GM18951 (cell line): ENCODE measurements at regions not wholly inside any gene's neighbourhood (a gene's known extent, or its start where the extent isn't known, plus 50 kb on each side); places are given as distances from the start of the nearest gene placed in this dataset.

ENCODE experiments used
- POLR2A ChIP-seq: IDR thresholded peaks from 4 replicates; pipeline ENCODE4 v1.6.1; 2011; ENCODE audit warnings: mild to moderate bottlenecking; ENCODE audit not compliant: insufficient read length, insufficient read depth; ENCODE audit errors: extremely low read depth
- in situ Hi-C: fragments of 300-500 bp; cut with MboI; formaldehyde crosslinking; loops from one replicate; pipeline ENCODE4 v1.12.0; 2022; ENCODE audit warnings: low sequenced_read_pairs, mixed read lengths, inconsistent platforms; ENCODE audit not compliant: unreplicated experiment

DNA sequence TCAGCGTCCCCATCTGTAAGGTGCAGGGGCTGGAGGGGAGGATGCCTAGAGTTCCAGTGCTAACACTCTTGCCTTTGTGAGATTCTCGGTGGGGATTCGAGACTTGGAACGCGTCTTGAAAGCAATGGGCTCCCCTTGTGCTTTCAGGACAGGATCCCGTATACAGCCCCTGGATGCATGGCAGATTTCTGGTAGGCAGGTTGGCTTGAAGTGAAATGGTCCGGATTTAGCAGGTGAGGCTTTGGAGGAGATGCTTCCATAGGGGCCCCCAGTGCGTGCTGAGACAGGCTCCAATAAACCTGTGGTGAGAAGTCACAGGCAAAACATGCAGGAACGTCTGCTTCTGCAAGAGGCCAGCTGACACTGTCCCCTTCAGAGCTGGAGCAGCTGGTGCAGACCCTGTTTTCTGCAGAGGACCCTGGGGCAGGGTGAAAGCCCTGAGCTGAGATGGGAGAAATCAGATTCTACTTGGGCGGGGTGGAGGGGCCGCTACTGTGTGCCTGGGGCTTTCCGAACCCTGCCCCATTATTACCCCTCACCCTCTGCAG lies 270.4 kb downstream of the PTPRU start:
- in situ Hi-C loops: no loop called here
- no peak for TF ChIP-seq POLR2A

DNA sequence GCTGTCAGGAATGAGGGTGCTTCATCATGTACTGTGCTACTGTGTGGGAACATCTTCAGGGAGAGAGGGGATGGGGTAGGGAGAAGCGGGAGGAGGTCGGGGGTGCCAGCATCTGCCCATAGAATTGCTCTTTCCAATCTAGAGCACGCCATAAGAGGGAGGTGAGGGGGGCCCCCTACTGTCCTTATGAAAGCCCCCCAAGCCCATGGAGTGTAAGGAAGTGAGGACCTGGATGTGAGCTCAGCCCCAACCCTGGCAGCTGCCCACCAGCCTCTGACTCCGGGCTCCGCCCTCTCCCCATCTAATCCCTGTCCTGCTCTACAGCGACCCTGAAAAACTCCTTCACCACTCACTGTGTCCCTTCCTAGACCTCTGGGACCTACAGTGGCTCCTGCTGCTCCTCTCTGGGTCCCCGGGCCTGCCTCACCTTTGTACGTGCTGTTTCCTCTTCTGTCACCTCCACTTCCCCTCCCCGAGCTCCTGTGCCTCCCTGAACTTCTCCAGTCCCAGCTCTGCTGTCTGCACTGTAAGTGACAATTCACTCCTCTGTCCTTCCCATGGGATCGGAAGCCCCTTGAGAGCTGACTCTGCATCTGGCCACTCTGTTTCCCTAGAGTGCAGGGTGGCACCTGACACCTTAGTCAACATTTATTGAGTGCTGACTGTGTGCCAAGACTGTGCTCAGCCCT lies 269.4 kb downstream of the PTPRU start:
- in situ Hi-C loops: no loop called here
- TF ChIP-seq POLR2A: no peak

DNA sequence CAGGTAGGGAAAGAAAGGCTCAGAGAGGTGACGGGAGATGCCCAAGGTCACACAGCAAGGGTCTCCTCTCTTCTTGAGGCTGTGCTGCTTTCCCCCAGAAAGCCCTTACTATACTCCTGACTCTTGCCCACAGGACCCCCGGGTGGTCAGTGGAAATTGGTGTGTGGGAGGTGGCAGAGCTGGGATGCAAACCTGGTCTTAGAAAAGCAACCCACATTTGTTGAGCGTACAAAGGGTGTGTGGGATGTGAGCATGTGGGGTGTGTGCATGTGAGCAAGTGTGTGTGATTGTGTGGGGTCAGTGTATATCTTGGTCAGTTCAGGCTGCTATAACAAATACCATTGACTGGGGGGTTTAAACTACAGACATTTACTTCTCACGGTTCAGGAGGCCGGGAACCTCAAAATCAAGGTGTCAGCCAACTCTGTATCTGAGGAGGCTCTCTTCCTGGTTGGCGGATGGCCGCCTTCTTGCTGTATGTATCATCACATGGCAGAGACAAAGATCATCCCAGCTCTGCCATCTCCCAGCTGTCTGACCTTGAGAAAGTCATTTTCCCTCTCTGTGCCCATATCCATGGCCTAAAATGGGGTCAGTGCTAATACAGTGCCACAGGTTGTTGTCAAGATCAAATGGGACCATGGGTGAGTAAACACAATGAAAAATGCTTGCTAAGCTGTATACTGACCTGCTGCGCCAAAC lies 268.5 kb downstream of the PTPRU start:
- TF ChIP-seq POLR2A: no peak
- in situ Hi-C loops: no loop called here

DNA sequence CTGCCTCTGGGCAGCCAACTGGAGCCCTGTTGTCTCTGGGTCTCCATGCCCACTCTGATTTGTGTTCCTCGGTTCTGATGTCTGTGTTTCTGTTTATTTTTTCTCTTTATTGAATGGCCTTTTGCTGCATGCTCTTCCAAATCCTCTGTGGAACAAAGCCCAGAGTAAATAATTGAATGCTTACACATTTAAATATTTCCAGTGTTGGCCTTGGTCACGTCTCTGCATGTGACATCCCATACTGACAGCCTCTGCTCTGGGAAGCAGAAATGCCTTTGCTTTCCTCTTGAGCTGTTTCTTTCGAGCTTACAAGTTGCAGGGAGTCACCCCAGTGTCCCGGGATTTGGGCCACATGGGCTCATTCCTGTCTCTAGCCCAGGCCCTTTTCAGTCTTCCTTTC lies 267.9 kb downstream of the PTPRU start:
- TF ChIP-seq POLR2A: no peak
- in situ Hi-C loops: no loop called here

DNA sequence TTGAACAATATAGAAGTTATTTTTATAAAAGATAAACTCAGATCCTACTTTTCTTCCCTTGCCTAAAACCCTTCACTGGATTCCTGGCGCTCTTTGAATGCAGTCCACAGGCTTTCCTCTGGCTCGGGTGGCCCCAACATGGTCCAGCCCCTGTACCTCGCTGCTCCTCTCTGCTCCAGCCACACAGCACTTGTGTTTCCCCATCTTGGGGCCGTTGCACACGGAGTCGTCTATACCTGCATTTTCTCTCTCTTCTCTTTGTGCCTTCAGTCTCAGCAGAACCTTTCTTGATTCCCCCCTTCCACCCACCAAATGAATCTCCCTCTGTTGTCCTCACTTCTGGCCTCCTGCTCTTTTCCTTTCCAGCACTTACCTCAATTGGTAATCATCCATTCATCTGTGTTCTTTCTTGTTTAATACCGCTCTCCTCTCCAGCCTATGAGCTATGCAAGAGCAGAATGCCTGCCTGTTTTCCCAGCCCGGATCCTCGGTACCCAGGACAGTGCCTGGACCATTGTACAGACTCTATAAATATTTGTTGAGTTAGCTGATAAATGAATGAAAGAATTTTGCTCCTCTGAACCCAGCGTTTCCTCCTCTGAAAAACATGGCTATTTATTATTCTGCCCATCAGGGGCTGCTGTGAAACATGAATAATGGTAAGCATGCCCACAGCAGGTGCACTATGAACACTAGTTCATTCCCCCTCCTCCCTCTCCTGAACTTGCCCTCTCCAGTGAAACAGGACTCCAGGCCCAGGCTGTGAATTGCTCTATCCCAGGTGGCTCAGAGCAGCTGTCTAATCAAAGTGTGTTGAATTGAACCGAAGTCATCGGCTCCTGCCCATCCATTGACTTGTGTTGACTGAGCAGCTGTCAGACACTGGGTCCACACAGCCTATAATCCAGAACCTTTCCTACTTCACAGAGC lies 266.9 kb downstream of the PTPRU start:
- TF ChIP-seq POLR2A: no peak
- in situ Hi-C loops: no loop called here

DNA sequence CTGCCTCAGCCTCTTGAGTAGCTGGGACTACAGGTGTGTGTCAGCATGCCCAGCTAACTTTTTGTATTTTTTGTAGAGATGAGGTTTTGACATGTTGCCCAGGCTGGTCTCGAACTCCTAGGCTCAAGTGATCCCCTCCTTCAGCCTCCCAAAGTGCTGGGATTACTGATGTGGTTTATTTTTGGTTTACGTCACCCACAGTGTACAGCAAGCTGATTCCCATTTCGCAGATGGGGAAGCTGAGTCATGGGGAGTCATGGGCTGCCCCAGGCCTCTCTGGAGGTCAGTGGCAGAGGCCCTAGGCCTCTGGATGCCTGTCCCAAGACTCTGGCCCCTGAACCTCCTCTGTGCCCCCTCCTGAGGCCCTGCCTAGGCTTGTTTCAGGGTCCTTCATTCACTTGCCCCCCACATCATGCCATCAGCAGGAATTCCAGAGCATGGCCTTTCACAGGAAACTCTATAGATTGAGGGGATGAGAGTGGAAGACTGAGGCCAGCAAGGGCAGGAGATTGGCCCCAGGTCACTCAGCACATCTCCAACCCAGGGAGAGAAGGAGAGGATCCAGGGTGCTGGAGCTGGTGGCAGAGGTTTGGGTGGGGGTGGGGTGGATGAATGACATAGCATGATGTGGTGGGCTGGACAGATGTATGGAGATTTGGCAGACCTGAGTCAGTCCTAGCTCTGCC lies 266.0 kb downstream of the PTPRU start:
- in situ Hi-C loops: no loop called here
- TF ChIP-seq POLR2A: no peak

DNA sequence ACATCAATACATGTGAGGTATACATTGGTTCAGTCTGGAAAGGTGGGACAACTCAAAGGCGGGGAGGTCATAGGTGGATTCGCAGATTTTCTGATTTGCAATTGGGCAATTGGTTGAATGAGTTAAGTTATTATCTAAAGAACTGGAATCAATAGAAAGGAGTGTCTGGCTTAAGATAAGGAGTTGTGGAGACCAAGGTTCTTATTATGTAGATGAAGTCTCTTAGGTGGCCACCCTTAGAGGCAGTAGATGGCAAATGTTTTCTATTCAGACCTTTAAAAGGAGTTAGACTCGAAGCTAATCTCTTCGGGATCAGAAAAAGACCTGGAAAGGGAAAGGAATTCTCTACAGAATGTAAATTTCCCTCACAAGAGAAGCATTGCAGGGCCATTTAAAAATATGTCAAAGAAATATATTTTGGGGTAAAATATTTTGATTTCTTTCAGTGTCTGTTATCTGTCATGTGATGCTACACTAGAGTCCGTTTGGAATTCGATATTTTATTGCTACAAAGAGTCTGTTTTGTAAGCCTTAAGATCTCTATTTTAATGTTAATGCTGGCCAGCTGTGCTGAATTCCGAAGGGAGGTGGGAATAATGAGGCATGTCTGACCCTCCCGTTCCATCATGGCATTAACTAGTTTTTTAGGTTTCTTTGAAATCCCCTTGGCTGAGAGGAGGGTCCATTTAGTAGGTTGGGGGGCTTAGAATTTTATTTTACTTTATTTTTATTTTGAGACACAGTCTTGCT lies 265.1 kb downstream of the PTPRU start:
- in situ Hi-C loops: no loop called here
- no peak for TF ChIP-seq POLR2A

DNA sequence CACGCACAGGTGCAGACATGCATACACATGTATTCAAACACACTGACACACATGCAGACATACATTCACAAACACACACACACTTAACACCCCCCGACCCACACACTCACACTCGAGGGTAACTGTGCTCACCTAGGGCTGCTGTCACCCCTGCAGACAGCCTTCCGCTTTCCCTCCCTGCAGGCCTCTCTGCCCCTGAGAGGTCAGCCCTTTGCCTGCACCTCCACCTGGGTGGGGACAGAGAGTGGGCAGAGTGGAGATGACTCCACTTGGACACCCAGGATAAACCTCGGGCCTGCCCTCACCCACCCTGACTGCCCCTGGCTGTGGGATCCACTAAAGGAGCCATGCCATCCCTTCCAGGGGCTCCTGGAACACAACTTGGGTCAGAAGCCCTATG lies 264.3 kb downstream of the PTPRU start:
- in situ Hi-C loops: no loop called here
- no peak for TF ChIP-seq POLR2A

DNA sequence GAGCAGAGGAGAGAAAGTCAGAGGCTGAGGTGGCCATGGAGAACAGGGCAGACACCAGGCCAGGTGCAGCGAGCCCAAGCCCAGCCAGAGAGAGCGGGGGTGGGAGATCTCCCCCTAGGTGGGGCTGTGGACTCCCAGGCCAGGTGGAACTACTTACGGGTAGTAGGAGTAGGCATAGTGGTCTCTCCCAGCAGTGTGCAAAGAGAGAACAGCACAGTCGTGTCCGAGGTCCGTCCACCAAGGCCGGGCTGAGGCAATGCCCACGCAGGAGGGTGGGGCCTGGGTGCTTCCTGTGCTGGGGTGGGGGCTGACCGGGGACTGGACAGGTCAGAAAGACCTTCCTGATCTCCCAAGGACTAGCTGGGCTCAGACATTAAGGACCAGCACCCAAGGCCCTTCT lies 263.7 kb downstream of the PTPRU start:
- in situ Hi-C loops: no loop called here
- no peak for TF ChIP-seq POLR2A

DNA sequence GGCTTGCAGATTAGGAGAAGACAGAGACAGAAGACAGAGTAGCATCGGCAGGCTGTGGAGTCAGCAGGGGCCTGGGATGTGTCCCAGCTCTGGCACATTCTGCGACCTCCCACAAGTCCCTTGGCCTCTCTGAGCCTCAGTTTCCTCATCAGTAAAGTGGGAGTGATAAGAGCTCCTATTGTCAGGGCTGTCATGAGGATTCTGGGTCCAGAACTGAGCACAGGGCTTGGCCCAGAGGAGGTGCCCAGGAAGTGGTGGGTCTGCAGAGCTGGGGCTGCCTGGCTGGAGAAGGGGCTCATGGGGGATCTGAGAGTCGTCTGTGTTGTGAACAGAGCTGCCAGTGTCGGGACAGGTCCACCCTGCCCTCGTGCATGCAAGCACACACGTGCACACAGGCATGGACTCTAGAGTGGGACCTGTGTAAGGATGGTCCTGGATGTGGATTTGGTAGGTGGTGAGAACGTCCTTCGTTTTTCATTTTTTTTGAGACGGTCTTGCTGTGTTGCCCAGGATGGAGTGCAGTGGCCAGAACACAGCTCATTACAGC lies 262.9 kb downstream of the PTPRU start:
- in situ Hi-C loops: no loop called here
- no peak for TF ChIP-seq POLR2A

DNA sequence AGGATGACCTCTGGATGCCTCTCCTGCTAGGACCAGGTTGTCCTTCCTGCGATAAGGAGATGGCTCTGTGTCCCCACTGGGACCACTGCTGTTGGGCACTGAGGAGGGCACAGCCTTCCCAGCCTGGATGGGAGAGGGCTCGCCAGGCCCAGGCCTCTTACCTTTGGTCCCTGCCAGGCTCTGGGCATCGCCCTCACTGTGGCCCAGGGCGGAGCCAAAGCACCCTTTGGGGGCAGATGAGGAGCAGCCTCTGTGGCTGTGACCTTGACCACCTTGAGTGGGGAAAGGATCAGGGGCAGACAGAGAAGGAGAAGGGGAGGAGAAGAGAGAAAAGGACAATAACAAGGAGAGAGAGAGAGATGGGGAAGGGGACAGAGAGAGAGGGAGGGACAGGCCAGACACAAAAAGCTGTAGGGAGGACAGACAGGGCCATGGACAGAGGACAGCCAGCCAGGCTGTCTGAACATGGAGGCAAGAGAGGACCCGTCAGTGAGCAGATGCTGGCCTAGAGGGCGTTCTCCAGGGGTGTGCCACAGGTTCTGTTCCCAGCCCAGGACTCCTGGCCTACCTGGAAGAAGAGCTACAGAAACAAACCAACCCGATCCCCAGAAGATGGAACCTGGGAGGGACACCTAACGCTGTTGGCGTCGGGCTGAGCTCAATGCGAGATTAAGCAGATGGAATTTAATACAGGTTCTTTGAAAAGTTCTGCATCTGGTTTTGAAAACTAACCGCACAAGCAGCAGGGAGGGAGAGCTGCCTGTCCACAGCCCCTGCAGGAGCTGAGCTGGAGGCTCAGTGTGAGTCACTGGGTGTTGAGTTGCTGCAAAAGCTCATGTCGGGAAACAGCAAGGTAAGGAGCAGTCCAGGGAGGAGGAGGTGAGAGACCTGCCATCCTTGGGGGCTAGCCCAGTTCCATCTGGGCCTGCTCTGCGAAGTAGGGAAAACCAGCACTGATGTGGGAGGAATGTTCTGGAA lies 262.1 kb downstream of the PTPRU start:
- in situ Hi-C loops: no loop called here
- no peak for TF ChIP-seq POLR2A
